GM19324 (cell line): ENCODE measurements at regions not wholly inside any gene's neighbourhood (a gene's known extent, or its start where the extent isn't known, plus 50 kb on each side); places are given as distances from the start of the nearest gene placed in this dataset.
"Not testable (repeated sequence)": the region's sequence is repeated elsewhere in the genome, so short reads cannot be mapped to it uniquely, and the experiment has no call there.

Source experiments
- ATAC-seq: cut with Tn5 transposase; IDR thresholded peaks from one replicate; pipeline ENCODE4 v1.9.1; 2021; ENCODE audit warnings: mild to moderate bottlenecking, moderate library complexity; ENCODE audit not compliant: unreplicated experiment, low FRiP score

GRCh38 chr2:8607606-8608005, 74.2 kb upstream of the ID2 start:
- no peak for ATAC-seq

DNA sequence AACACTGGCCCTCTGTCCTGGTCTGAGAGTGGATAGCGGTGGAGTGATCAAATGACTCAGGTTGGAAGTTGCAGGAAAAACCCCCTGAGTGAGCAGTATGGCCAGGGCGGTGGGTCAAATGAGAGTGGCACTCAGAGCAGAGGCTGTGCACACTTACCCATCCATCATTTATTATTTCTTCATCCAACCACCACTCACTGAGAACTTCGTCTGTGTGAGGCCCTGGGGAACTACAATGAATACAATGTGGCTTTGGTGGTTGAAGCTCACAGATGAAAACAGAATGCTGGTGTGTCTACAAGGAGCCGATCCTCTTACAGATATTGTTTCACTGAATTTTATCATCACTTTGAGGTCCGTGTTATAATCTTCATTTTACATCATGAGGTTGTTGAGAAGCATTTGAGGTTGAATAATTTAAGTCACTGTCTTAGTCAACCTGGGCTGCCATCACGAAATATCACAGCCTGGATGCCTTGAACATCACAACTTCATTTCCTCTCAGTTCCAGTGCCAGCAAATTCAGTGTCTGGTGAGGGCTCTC, 73.4 kb upstream of the ID2 start:
- no peak for ATAC-seq

DNA sequence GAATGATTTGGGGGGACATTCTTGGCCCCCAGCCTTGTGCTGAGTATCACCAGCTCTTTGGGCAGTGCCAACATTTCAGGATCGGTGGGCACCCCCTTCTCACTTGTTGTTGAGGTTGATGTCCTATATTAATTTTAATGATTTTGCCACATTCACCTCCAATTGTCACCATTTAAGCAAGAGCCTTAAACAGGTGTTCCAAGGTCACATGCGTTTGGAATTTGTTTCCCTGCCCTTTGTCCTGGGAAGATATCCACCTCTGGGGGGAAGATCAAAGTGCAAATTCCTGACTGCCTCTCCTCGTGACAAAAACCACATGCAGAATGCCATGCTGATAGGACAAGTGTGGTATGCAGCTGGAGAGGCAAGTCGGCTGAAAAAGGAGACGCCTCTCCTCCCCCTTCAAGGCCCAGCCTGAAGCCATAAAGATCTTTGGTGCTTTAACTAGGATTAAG, 72.5 kb upstream of the ID2 start:
- ATAC-seq = no peak

DNA sequence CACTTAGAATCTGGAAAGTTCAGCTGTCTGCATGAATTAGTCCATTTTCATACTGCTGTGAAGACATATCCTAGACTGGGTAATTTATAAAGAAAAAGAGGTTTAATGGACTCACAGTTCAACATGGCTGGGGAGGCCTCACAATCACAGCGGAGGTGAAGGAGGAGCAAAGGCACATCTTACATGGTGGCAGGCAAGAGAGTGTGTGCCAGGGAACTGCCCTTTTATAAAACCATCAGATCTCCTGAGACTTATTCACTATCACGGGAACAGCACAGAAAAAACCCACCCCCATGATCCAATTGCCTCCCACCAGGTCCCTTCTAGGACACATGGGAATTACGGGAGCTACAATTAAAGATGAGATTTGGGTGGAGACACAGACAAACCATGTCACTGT, 71.1 kb upstream of the ID2 start:
- ATAC-seq = not testable (repeated sequence)

- no peak for ATAC-seq
Measured at GRCh38 chr2:8611246-8611645, 70.6 kb upstream of the ID2 start.

DNA sequence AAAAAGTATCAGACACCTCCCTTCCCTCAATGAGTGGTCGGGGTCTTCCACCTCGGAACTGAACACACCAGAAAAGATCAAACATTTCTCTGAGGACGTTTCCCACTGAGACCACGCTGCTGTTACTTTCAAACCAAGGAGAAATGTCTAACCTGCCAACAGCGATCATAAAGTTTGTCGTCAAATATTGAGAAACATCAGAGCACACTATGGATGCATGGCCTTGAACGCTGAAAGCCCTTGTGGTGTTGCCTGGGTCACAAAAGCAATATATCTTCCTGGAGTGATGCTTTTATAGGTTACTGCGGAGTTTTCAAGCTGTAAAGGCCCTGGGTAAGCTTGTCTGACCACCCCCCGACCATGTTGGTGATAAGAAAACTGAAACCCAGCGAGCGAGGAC, 70.2 kb upstream of the ID2 start:
- ATAC-seq = no peak

GRCh38 chr2:8612734-8613179, 69.1 kb upstream of the ID2 start:
- no peak for ATAC-seq

- ATAC-seq = not testable (repeated sequence)
Measured at GRCh38 chr2:8613207-8613999, 68.5 kb upstream of the ID2 start.

- no peak for ATAC-seq
Measured at GRCh38 chr2:8614646-8615045, 67.2 kb upstream of the ID2 start.

- ATAC-seq = no peak
Measured at GRCh38 chr2:8615252-8615575, 66.6 kb upstream of the ID2 start.

DNA sequence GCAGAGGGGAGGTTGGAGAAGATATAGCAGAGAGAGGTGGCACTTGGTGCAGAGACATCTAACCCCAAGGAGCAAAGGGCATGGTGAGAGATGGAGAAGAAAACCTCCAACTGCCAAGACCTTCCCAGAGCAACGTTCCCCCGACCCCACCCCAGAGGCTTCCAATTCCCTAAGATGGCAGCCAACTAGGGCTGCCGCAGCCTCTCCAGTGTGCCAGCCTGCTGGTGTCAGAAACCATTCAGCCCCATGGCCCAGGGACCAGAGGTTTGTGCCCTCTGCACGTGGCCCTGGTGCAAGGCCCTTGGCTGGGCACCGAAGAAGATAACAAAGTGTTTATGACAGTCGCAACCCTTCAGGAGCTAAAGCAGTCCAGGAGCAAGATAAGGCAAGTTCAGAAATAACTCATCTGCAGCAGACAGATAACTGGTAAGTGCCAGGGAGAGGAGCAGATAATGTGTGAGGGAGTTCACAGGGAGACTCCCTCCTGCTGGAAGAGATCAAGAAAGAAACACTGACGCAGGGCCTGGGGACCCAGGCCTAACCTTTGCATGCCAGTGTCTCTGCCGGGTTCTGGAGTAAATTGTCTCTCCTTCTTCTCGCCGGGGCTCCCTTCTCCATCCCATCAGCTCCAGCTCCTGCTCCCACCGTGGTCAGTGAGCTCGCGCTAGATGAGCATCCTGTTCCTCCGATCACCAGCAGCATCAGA, 66.1 kb upstream of the ID2 start:
- ATAC-seq = no peak

DNA sequence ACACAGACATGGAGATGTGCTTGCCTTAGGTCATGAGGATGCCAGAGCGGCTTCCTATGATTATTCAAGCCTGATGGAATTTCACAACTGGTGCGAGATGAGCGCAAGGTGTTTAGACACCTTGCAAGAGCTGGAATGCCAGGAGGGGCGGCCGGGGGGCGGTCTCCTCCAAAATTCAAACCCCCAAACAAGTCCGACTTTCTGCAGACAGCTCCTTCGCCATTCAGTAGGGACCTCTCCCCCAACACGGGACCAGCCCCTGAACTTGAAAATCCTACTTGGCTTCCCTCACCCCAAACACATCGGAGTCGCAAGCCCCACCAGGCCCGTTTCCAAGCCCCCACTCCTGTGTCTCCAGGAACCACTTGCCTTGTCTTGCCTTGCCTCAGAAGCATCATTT, 64.8 kb upstream of the ID2 start:
- ATAC-seq = no peak

DNA sequence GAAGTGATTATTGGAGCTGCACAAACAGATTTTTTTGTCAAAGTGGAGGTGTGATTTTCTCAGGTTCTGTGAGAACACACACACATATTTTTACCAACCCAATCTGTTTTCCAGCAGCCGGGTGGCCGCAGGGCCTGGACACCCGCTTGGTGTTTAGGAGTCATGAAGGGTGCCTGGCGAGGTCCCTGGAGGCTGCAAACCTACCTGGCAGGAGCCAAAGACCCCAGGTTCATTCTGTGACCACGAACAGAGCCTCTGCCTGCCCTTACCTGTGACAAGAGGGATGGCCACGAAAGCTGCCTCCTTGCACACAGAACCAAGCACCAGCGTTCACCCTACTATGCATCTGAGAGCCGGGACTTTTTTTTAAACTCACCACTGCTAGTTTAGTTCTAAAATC, 64.3 kb upstream of the ID2 start:
- no peak for ATAC-seq

DNA sequence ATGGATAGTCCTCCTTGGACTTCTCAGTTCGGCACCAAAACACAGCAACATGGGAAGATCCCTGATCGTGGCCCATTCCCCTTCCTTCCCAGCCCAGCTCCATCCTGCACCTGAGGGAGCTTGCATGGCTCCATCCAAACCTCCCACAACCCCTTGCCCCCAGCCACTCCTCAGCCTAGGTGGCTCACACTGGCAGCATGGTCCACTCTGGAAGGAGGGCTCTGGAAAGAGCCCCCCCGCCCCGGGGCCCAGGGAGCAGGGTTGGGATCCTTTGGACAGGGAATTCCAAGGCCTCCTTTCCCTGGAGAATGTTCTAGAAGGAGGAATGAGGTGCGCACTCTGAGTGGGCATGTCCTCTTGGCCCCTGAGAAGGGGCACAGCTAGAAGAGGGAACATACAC, 62.8 kb upstream of the ID2 start:
- no peak for ATAC-seq

GRCh38 chr2:8620611-8621382, 61.1 kb upstream of the ID2 start:
- ATAC-seq = no peak

- no peak for ATAC-seq
Measured at GRCh38 chr2:8622199-8622911, 59.5 kb upstream of the ID2 start.

GRCh38 chr2:8622924-8623465, 58.9 kb upstream of the ID2 start:
- ATAC-seq = no peak

GRCh38 chr2:8623576-8623957, 58.3 kb upstream of the ID2 start:
- ATAC-seq = no peak

DNA sequence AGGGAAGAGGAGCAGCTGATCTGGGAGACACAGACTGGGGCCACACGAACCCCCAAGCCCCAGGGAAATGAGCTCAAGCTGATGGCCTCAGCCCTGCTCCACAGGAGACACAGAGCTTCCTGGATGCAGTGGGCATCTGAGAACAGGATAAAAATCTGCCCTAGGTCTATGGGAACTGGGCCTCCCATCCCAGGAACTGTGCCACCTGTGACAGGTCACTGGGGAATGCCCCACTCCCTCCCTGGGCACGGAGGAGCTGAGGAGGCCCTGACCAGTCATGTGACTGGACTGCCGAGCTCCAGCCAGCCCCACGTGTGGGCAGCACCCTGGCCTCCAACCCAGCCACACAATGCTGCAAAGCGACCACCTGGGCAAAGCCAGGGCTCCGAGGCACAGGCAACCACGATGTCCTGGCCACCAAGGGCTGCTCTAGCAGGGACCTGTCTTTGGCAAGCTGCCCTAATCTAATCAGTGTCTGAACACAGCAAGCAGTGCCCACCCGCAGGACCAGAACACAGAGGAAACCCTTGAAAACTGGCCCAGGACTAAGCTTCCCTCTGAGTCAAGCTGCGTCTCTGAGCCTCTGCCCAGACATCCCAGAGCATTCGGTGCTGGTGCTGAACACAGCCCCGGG, 57.8 kb upstream of the ID2 start:
- no peak for ATAC-seq
